ENCODE measurements at regions not wholly inside any gene's neighbourhood (a gene's known extent, or its start where the extent isn't known, plus 50 kb on each side); places are given as distances from the start of the nearest gene placed in this dataset.
"Not testable (repeated sequence)": the region's sequence is repeated elsewhere in the genome, so short reads cannot be mapped to it uniquely, and the experiment has no call there.

GRCh38 chr1:60949826-60950197, 132.5 kb upstream of the NFIA start:
- no peak for ATAC-seq
- Mint-ChIP-seq H3K4me1 (peaks cover 3% of the 10 kb centered on the region), H3K9me3 (no peaks in the 10 kb centered on the region), H3K36me3 (ENCODE audit: low read depth) (no peaks in the 10 kb centered on the region), H3K27ac (no peak overlapping the region), H3K27me3 (peaks cover 6% of the 10 kb centered on the region), H3K4me3 (no peak overlapping the region)
- DNase-seq, result no peak

- H3K4me1 Mint-ChIP-seq, result peaks cover 3% of the 10 kb centered on the region
- no peaks in the 10 kb centered on the region for H3K9me3 Mint-ChIP-seq
- no peak overlapping the region for H3K4me3 Mint-ChIP-seq
- no peak for DNase-seq
- peaks cover 6% of the 10 kb centered on the region for H3K27me3 Mint-ChIP-seq
- no peak overlapping the region for H3K27ac Mint-ChIP-seq
- H3K36me3 Mint-ChIP-seq (ENCODE audit: low read depth), result no peaks in the 10 kb centered on the region
- ATAC-seq, result no peak
Measured at GRCh38 chr1:60949154-60949825, 133.1 kb upstream of the NFIA start.

GRCh38 chr1:60948486-60948885, 133.9 kb upstream of the NFIA start:
- no peak overlapping the region for H3K4me3 Mint-ChIP-seq
- H3K27ac Mint-ChIP-seq, result no peak overlapping the region
- no peaks in the 10 kb centered on the region for H3K36me3 Mint-ChIP-seq (ENCODE audit: low read depth)
- peaks cover 3% of the 10 kb centered on the region for H3K4me1 Mint-ChIP-seq
- DNase-seq (no peak), ATAC-seq (no peak)
- peaks cover 6% of the 10 kb centered on the region for H3K27me3 Mint-ChIP-seq
- no peaks in the 10 kb centered on the region for H3K9me3 Mint-ChIP-seq

- Mint-ChIP-seq H3K36me3 (ENCODE audit: low read depth) (no peaks in the 10 kb centered on the region), H3K4me3 (no peak overlapping the region), H3K4me1 (peaks cover 3% of the 10 kb centered on the region), H3K9me3 (no peaks in the 10 kb centered on the region), H3K27ac (no peak overlapping the region), H3K27me3 (peaks cover 6% of the 10 kb centered on the region)
- no peak for DNase-seq
- ATAC-seq, result no peak
Measured at GRCh38 chr1:60947367-60947766, 135.0 kb upstream of the NFIA start.

- Mint-ChIP-seq H3K36me3 (ENCODE audit: low read depth) (no peaks in the 10 kb centered on the region), H3K27ac (no peak overlapping the region), H3K9me3 (no peaks in the 10 kb centered on the region), H3K4me3 (no peak overlapping the region), H3K4me1 (peaks cover under 1% of the 10 kb centered on the region), H3K27me3 (peaks cover 3% of the 10 kb centered on the region)
- ATAC-seq (no peak), DNase-seq (no peak)
Measured at GRCh38 chr1:60942896-60943638, 139.3 kb upstream of the NFIA start.

- Mint-ChIP-seq H3K27ac (no peak overlapping the region), H3K4me1 (peaks cover 2% of the 10 kb centered on the region), H3K27me3 (peaks cover 3% of the 10 kb centered on the region), H3K36me3 (ENCODE audit: low read depth) (no peaks in the 10 kb centered on the region), H3K4me3 (no peak overlapping the region), H3K9me3 (no peaks in the 10 kb centered on the region)
- ATAC-seq (no peak), DNase-seq (no peak)
Measured at GRCh38 chr1:60942291-60942690, 140.1 kb upstream of the NFIA start.

GRCh38 chr1:60940685-60941084, 141.7 kb upstream of the NFIA start:
- not testable (repeated sequence) for H3K9me3 Mint-ChIP-seq; H3K27me3 Mint-ChIP-seq; DNase-seq; H3K4me1 Mint-ChIP-seq; H3K4me3 Mint-ChIP-seq; H3K36me3 Mint-ChIP-seq (ENCODE audit: low read depth); ATAC-seq; H3K27ac Mint-ChIP-seq

GRCh38 chr1:60937720-60938119, 144.6 kb upstream of the NFIA start:
- H3K9me3 Mint-ChIP-seq, result no peaks in the 10 kb centered on the region
- ATAC-seq (no peak), DNase-seq (no peak)
- H3K4me3 Mint-ChIP-seq, result no peak overlapping the region
- no peak overlapping the region for H3K27ac Mint-ChIP-seq
- peaks cover 2% of the 10 kb centered on the region for H3K4me1 Mint-ChIP-seq
- no peaks in the 10 kb centered on the region for H3K36me3 Mint-ChIP-seq (ENCODE audit: low read depth)
- H3K27me3 Mint-ChIP-seq, result peaks cover 3% of the 10 kb centered on the region

GRCh38 chr1:60936591-60937342, 145.6 kb upstream of the NFIA start:
- ATAC-seq (no peak), DNase-seq (no peak)
- no peaks in the 10 kb centered on the region for H3K27me3 Mint-ChIP-seq
- no peaks in the 10 kb centered on the region for H3K9me3 Mint-ChIP-seq
- H3K4me1 Mint-ChIP-seq, result peaks cover 2% of the 10 kb centered on the region
- no peak overlapping the region for H3K27ac Mint-ChIP-seq
- no peak overlapping the region for H3K4me3 Mint-ChIP-seq
- H3K36me3 Mint-ChIP-seq (ENCODE audit: low read depth), result no peaks in the 10 kb centered on the region

- Mint-ChIP-seq H3K27me3 (no peaks in the 10 kb centered on the region), H3K4me3 (no peak overlapping the region), H3K36me3 (ENCODE audit: low read depth) (no peaks in the 10 kb centered on the region), H3K9me3 (no peaks in the 10 kb centered on the region), H3K27ac (no peak overlapping the region), H3K4me1 (peaks cover 2% of the 10 kb centered on the region)
- ATAC-seq, result no peak
- no peak for DNase-seq
Measured at GRCh38 chr1:60936163-60936562, 146.2 kb upstream of the NFIA start.

GRCh38 chr1:60935599-60936110, 146.7 kb upstream of the NFIA start:
- no peak overlapping the region for H3K27ac Mint-ChIP-seq
- no peaks in the 10 kb centered on the region for H3K36me3 Mint-ChIP-seq (ENCODE audit: low read depth)
- DNase-seq, result no peak
- no peak for ATAC-seq
- no peaks in the 10 kb centered on the region for H3K9me3 Mint-ChIP-seq
- no peaks in the 10 kb centered on the region for H3K27me3 Mint-ChIP-seq
- no peak overlapping the region for H3K4me3 Mint-ChIP-seq
- H3K4me1 Mint-ChIP-seq, result peaks cover 2% of the 10 kb centered on the region

- no peaks in the 10 kb centered on the region for H3K36me3 Mint-ChIP-seq (ENCODE audit: low read depth)
- DNase-seq, result no peak
- no peaks in the 10 kb centered on the region for H3K4me1 Mint-ChIP-seq
- H3K27ac Mint-ChIP-seq, result no peak overlapping the region
- ATAC-seq, result no peak
- H3K27me3 Mint-ChIP-seq, result no peaks in the 10 kb centered on the region
- H3K4me3 Mint-ChIP-seq, result no peak overlapping the region
- no peaks in the 10 kb centered on the region for H3K9me3 Mint-ChIP-seq
Measured at GRCh38 chr1:60930130-60930529, 152.2 kb upstream of the NFIA start.

GRCh38 chr1:60924964-60925798, 157.2 kb upstream of the NFIA start:
- H3K9me3 Mint-ChIP-seq, result no peaks in the 10 kb centered on the region
- H3K4me3 Mint-ChIP-seq, result no peak overlapping the region
- H3K4me1 Mint-ChIP-seq, result no peaks in the 10 kb centered on the region
- no peak for ATAC-seq
- no peak for DNase-seq
- no peaks in the 10 kb centered on the region for H3K27me3 Mint-ChIP-seq
- H3K27ac Mint-ChIP-seq, result no peak overlapping the region
- H3K36me3 Mint-ChIP-seq (ENCODE audit: low read depth), result no peaks in the 10 kb centered on the region

GRCh38 chr1:60924165-60924564, 158.2 kb upstream of the NFIA start:
- Mint-ChIP-seq H3K4me1 (no peaks in the 10 kb centered on the region), H3K27me3 (no peaks in the 10 kb centered on the region), H3K36me3 (ENCODE audit: low read depth) (no peaks in the 10 kb centered on the region), H3K4me3 (no peak overlapping the region), H3K27ac (no peak overlapping the region), H3K9me3 (no peaks in the 10 kb centered on the region)
- no peak for DNase-seq
- no peak for ATAC-seq

Data from activated naive CD8-positive, alpha-beta T cell treated with anti-CD3 and anti-CD28 coated beads, Interleukin-2, amount 50 U/mL, for 24 hours (primary cell).